Upper lobe of left lung (tissue), 4 donors: ENCODE measurements at regions not wholly inside any gene's neighbourhood (a gene's known extent, or its start where the extent isn't known, plus 50 kb on each side); places are given as distances from the start of the nearest gene placed in this dataset.

Source experiments
- CTCF ChIP-seq, 6 experiments: fragments of 450-650 bp in 4 of 6; fragments of 200-600 bp in 2 of 6; sonication (generic) in 2 of 6; IDR thresholded peaks; one replicate each; pipeline ENCODE4 v1.5.1; 2016 to 2019; ENCODE audit warnings: antibody characterized with exemption in 6 of 6
- POLR2A ChIP-seq, 4 donors: fragments of 450-650 bp; IDR thresholded peaks; one replicate each; pipeline ENCODE4 v1.5.1; 2016 to 2017; ENCODE audit warnings: antibody characterized with exemption in 4 of 4, mild to moderate bottlenecking in 2 of 4

GRCh38 chr12:85573635-85574214, 262.5 kb downstream of the RASSF9 start:
- TF ChIP-seq CTCF (IDR thresholded peaks at IDR 0.05), result no peak
- no peak for TF ChIP-seq POLR2A (IDR thresholded peaks at IDR 0.05)
